ENCODE measurements at regions not wholly inside any gene's neighbourhood (a gene's known extent, or its start where the extent isn't known, plus 50 kb on each side); places are given as distances from the start of the nearest gene placed in this dataset.

DNA sequence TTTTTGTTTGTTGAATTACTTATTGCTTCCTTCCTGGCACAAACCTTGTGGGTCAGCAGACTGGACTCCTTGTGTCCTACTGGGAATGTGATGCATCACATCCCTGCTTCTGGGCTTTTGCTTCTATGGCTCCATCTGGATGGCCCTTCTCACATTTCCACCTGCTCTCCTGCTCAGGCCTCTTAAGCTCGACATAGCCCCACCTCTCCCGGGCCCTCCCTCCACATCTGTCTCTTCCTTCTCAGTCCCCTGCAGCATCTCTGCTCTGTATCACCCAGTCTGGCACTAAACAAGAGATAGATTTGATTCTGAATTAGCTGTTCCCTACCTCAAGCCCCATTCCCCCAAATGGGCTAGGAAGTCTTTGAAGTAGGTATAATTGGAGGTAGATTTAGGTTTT, 356.8 kb downstream of the DHX35 start:
- DNase-seq: no peak

DNA sequence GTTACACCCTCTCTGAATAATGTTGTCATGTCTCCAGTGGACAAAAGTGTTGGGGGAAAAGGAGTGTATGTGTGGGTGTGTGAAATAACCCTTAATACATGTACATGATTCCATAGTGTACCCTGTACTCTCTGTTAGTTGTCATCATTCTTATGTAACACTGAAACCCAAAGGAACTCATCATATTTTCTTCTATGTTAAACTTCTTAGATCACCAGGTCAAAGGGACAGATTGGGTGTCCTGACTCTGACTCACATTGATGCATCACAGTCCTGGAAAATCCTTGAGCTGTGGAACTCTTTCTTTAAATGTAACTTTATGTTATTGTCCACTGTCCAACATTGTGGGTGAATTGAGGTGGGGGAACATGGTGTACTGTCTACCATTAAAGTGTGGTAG, 350.5 kb downstream of the DHX35 start:
- no peak for DNase-seq

DNA sequence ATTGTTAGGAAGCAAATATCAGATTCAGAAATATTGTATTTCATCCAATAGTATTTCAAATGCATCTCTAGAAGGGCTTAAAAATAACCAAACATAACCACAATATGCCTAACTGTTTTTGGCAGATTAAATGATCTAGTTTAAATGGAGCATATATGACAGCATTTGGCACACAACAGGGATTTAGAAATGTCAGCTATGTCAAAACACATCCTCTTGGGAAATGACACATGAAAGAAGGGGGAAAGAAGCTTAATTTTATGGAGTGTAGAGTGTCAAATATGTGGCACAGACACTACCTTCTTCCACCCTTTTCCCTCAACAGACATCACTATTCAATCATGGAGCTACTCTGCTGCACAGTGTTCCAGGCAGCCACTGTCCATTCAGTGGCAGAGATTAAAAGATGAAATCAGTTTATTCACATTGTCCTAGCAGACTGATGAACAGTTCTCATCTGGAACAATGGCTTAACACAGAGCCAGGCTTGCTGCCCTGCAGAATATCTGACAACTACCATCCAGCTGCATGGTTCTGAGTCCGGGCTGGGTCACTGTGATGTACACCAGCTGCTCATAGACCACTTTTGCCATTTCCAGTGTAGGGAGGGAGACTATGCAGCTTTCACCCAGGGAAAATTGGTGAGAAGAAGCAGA, 349.8 kb downstream of the DHX35 start:
- DNase-seq: no peak

DNA sequence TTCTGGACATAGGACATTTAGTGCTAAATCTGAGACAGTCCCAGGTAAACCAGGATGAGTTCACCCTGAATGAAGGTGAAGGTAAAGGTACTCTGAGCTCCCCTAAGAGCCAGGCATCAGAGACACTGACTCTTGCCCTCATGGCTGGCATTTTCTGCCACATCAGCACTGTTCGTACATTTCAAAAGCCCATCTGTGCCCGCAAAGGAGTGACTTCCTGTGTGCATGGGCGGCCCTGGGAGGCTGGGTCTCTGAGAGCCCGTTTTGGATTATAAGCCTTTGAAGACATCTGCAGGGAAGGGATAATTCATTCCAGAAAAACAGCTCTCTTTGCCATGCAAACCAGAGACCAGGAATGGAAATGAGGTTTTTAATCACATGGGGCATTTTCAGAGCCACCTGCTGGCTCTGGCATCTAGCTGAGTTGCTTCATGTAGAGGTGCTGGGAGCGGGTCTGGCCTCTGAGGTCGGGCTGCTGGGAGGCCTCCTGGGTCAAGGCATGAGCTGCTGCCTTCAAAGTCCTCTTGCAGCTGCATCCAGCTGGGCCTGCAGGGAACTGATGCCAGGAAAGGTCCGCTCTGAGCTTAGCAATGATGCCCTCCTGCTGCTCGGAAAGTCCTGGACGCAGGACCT, 348.3 kb downstream of the DHX35 start:
- no peak for DNase-seq

DNA sequence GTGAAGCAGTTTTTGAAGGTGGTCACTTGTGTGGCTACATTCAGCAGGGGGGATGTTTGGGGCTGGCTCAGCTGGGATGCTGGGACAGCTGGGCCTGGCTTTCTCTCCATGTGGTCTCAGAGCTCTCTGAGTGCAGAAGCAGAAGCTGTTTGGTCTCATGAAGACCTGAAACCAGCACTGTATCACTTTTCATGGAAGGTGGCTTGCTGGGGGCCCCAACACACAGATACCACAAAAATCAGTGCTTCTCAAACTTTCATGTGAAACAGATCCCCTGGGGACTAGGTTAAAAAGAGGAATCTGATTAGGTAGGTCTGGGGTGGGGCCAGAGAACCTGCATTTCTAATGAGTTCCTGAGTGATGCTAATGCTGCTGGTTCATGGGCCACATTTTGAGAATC, 347.3 kb downstream of the DHX35 start:
- no peak for DNase-seq

DNA sequence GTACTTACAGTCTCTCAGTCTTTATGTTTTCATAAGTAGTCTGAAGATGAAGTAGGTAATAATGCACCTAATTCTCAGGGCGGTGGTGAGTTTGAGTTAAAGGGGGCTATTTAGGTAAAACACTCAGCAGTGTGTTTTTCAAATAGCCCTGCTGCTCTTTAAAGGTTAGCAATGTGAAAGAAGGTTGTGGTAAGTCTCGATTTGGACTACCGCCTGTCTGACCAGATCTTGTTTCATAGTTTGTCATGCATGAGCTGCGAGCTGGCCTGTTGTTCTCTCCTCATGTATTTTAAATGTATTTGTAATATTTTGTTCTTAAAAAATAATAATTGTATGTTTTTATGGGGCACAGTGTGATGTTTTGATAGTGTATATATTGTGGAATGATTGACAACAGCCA, 340.2 kb downstream of the DHX35 start:
- no peak for DNase-seq

DNA sequence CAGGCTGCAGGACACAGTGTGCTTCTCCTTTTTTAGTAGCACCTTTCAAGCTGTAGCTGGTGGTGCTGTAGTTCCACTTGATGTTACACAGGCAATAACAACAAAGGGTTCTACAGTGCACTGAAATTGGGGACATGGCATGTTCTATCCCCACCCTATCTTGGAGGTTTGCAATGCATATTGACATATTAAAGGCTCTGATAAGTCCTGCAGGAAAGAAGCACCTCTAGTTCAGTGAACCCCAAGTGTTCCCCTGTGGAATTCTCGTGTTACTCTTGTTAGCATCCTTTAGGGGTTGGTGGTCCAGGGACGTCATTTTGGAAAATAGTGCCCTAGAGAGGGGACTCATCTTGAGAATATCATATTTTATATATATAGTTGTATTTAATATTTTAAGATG, 337.6 kb downstream of the DHX35 start:
- no peak for DNase-seq

DNA sequence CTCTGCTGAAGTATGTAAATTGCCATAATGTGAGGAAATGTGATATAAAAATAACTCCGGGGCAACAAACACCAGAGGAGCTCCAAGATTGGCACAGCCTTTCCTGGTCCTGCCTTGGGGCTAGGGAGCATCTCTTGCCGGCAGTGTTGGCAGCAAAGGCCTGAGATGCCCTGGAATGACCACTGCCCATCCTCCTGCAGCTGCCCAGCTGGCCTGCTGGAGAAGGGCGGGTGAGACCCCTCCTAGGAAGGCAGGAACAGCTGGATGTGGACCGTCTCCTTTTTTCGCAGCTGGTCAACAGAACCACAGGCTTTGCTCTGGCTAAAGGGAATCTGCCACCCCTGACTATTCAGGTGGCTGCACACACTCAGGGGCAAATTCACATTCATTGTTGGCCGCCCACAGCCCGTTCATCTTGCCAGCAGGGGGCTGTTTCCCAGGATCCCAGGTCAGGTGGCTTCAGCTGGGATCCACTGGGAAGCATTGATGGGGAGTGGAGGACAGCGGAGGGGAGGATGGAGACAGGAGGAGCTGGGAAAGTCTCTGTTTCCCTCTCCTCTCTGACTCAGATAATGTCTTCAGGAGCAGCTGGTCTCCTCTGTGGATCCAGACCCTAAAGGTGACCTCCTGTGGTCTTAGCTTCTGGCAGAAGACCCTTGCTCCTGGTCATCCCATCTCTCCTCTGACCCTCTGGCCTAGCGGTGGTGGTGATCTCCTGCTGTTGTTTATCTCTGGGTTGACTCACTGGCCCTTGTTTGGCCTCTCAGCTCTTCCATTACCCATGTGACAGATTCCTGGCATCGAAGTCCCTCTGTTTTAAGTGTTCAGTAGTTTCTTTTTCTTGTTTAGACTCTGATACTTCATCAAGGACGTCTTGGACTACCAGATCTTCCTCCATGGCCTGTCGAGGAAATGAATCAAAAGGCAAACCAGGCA, 336.7 kb downstream of the DHX35 start:
- DNase-seq: no peak

DNA sequence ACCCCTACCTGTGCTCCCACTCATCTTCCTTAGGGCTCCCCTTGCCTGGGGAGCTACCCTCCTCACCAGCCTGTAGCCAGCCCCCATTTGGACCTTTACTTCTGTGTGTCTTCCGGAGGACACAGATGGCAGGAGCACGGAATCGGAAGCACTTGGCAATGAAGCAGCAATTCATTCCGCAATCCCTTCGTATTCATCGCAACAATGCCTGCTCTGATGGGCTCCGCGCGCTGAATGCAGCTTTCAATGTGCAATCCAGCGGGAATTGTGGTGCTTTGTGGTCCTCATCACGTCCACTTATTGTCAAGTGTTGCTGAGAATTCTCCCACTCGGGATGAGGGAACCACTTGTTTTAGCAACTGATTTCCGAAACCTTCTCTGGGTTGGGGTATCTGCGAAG, 336.0 kb downstream of the DHX35 start:
- DNase-seq: no peak

DNA sequence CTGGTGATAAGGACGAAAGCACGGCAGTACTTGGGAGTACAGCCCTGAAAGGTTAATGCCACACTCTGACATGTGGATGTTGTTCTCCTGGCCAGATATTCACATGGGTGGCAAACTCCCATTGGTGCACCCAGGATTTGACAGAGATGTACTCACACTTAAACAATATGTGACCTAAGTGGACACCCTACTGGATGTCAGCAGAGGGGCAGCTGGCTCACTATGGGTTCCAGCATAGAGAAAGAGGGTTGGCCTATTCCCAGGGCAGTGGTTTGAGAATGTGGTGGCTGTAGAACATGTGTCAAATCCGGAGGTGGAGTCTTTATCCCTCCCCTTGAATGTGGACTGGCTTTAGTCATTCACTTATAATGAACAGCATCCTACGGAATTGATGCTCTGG, 333.2 kb downstream of the DHX35 start:
- no peak for DNase-seq

DNA sequence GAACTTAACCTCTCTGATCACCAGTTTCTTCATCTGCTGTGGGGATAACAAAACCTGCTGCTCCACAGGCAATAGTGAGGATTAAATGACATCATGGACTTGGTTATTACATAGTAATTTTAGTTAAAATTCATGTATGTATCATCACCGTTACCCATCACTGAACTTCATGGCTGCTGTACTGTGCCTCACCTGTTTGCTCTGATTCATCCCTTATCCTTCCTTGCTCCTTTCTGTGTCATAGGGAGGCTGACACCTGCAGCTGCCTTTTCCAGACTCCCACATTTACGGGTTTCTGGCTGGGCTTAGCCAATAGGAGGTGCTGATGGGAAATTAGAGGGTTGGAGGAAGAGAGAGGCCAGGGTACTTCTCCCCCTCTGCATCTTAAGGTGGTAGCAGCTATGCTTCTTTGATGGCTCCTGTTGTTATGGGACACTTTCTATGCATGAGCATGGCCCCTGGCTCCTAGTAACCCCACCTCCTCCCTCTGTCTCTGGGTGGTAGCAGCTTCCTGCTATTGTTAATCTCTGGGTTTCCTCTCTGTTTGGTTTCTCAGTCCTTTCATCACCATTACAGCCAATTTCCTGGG, 332.1 kb downstream of the DHX35 start:
- no peak for DNase-seq

DNA sequence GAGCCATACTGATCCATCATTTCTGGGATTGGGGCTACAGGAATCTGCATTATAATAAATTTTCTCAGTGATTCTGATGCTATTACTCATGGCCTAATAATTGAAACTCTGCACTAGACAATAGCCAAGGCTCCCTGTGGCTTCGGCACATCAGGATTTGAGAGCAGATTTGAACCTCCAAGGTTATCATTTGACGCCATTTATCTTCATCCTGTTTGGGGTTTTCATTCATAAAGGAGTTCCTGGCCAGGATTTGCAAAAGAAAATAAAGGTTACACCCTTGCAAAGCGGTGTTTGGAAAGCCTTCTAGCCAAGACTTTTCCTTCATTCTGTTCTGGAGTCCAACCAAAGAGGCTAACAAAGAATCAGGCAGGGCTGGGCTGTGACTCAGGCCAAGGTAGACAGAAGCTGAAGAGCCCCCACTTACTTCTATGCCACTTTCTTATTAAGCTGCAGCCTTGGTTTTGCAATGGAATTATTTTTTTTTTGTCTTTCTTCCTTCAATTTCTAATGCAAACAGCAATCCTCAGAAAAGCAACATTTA, 330.1 kb downstream of the DHX35 start:
- DNase-seq: no peak

DNA sequence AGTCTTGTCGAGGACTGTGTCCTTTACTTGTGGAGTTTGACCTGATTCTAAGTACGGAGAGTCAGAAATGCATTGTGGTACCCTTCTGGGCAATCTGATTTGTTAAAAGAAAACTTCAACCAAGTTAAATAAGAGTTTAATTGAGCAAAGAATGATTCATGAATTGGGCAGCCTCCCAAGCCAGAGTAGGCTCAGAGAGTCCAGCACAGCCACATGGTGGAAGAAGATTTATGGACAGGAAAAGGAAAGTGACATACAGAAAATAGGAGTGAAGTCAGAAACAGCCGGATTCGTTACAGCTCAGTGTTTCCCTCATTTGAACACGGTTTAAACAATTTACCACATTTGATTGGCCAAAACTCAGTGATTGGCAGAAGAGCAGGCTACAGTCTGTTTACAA, 329.2 kb downstream of the DHX35 start:
- DNase-seq: peak; percentile 16

DNA sequence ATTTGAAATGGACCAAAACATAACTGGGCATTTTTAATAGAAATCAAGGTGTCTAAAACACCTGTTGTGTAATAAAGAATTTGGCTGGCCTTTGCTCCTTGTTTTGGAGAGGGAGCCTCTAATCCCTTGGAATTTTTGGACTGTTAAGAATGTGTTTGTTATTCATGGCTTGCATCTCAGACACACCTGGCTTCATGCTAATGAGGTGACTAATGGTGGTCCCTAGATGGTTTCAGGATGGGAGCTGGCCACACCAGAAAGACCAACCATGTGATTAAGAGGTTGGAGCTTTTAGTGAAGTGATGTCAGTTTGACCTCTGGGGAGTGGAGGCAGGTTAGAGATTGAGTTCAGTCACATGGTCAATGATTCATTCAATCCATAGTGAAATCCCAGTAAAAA, 328.4 kb downstream of the DHX35 start:
- no peak for DNase-seq

DNA sequence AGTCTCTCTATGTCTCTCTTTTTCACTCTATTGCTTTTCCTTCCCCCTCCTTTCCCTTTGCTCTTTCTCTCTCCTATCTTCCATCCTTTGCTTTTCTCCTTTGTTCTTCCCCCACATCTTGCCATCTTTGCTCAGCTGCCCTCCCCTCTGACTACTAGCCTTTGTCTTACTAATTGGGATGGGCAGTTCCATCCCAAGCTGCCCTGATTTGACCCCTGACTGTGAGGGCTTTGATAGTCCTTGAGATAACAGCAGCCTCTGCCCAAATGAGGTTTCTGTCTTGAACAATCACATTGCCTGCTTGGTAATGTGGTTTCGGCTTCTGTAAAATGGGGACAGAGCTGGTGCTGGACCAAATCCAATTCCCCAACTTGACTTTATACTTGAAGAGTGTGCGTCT, 327.7 kb downstream of the DHX35 start:
- DNase-seq: no peak

DNA sequence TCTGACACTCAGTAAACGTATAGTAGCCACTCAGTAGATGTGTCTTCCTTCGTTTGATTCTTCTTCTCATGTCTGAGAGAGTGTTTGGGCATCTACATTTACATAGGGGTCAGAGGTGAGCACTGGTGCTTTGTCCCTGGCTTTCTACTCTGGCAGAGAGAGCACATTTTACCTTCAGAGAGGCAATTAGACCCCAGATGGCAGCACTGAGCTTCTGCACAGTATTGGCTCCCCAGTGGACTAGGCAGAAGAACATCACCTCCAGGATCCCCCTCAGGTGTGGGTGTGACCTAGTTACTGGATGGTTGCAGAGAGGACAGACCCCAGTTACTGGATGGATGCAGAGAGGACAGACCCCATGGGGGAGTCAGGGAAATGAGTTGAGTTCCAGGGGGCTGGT, 327.2 kb downstream of the DHX35 start:
- no peak for DNase-seq

DNA sequence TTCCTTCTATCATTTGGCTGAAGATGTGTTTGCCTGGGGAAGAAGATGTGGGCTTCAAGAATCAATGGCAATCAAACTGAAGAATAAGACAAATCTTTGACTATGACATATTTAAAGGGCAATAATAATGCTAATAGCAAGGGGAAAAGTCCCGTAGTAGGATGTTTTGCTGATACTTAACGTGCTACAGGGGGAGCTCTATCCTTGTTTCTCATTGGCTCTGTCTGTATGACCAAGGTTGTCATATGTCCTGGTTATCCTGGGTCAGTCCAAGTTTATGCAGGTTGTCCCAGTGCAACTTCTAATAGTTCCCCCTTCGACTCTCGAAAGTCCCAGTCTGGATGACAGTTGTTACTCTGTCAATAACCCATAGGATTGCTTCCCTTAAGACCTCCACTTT, 321.3 kb downstream of the DHX35 start:
- no peak for DNase-seq

DNA sequence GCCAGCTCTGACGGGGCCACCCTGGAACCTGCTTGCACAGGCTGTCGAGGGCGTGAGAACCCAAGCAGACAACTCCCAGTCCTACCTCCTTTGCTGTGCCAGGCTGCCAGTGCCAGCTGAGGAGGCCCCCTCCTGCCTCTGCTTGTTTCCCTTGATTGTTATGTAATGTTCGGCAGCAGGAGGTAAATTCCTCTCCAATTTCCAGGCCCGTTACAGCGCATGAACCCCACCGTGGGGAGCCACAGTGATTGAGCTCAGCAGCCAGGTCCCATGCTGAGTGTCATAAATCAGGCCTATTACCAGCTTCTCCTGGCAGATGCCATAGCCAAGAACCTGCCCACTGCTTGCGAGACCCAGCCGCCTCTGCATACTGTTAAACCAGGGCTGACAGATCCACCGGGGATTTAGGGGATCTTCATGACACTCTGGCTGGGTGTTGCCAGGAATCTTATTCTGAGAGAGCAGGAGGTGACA, 320.5 kb downstream of the DHX35 start:
- no peak for DNase-seq

DNA sequence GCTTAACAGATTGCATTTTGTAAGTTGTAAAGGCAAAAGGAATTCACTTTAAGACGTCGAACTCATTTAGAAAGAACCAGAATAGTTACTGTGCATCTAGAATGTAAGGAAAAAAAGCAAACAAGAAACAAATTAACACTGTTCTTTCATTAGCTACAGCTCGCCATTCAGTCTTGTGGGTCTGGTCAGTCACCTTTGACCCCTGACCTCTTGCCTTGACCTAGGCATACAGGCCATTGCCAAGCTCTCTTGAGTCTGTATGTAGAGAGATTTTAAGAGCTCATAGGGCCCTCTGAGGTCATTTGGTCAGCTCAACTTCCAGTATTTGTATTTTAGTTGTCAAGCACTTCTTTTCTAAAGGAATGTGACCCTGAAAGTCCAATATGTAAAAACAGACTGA, 318.7 kb downstream of the DHX35 start:
- DNase-seq: no peak

DNA sequence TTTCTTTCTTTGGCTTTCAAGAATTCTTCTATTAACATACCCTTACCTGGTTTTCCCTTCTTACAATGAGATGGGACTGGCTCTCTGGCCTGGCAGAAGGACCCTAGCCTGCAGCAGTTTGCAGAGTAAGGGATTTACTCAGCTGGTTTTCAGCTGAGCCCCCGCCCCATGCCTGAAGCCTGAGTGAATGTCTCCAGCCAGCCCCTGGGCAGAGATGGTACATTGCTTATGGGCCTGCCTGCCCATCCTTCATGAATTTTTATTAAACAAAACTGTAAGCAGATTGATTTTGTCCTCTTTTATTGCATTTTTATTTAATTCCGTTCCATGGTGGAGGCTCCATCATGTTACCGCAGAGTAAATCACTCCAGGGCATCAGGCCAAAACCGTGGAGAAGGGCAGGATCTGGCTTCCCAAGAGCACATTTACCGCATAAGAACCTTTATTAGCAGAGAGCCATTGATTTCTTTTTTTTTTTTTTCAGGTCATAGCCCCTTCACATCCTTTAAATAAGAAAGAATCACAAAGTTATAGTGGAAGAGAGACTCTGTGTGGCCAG, 316.2 kb downstream of the DHX35 start:
- DNase-seq: no peak

DNA sequence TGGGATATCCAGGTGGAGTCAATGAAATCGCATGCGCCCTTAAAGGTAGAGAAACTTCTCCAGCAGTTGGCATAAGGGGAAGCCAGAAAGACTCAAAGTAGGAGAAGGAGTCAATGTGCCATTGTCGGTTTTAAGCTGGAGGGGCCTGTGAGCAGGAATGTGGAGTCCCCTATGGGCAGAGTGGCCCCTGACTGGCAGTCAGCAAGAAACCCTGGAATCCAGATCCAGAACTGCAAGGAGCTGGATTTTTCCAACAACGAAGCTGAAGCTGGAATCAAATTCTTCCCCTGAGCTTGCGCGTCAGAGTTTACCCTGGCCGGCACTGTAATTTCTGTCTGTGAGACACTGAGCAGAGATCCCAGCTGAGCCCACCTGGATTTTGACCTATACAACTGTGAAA, 315.0 kb downstream of the DHX35 start:
- DNase-seq: no peak

DNA sequence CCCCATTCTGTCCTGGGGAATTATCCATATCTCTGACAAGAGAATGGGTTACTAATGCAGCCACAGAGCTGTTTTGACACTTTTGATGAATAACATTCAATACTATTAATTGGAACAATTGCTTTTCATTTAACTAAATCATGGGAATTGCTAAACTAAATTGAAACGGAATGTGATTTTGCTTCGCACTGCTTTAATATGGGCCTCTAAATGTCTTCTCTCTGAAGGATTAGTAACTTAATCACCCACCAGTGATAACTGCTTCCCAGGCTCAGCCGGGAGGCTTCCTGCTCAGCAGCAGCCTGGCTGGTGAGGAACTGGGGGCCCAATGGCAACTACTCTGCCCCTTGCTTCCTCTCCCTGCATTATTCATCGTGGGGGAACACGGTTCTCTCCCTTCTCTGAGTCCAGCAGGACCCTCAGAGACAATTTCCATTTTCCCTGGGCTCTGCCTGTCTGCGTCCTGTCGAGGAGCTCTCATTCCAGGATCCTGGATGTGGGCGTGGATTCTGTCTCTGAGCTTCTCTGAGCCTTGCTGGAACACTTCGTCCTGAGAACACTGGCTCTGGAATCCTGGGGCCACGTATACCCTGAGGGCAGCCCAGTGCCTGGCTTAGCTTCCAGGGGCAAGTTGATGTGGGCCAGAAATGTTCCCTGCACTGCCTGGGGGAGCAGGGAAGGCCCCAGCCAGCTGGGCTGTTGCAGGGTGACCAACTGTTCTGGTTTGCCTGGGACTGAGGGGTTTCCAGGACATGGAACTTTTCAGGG, 308.9 kb downstream of the DHX35 start:
- DNase-seq: no peak

Data from GOT3 (cell line).